ENCODE measurements at regions not wholly inside any gene's neighbourhood (a gene's known extent, or its start where the extent isn't known, plus 50 kb on each side); places are given as distances from the start of the nearest gene placed in this dataset.

GRCh38 chr11:96658436-96658835 lies 268.6 kb downstream of the JRKL start (continued):
- TF ChIP-seq, protein P1, sequence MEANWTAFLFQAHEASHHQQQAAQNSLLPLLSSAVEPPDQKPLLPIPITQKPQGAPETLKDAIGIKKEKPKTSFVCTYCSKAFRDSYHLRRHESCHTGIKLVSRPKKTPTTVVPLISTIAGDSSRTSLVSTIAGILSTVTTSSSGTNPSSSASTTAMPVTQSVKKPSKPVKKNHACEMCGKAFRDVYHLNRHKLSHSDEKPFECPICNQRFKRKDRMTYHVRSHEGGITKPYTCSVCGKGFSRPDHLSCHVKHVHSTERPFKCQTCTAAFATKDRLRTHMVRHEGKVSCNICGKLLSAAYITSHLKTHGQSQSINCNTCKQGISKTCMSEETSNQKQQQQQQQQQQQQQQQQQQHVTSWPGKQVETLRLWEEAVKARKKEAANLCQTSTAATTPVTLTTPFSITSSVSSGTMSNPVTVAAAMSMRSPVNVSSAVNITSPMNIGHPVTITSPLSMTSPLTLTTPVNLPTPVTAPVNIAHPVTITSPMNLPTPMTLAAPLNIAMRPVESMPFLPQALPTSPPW (CRISPR knock-in tag; IDR thresholded peaks at IDR 0.05): 0 out of 2 replicates have a peak, but pooled peaks have one; percentile 13
- TF ChIP-seq ATF6 (CRISPR knock-in tag; IDR thresholded peaks at IDR 0.05) (no peak), NCOA4 (IDR thresholded peaks at IDR 0.05; ENCODE audit: partially characterized antibody) (no peak), ZNF3 (CRISPR knock-in tag; IDR thresholded peaks at IDR 0.05) (no peak), SREBF1 (IDR thresholded peaks at IDR 0.05; ENCODE audit: borderline replicate concordance, low read depth, low read length) (no peak), PCBP2 (IDR thresholded peaks at IDR 0.05; ENCODE audit: low read depth, low read length, poor library complexity, severe bottlenecking) (no peak), MAFK (IDR thresholded peaks at IDR 0.05; ENCODE audit: low read length) (no peak; the same call in 1 of the 2 replicates), TBL1XR1 (IDR thresholded peaks at IDR 0.05; ENCODE audit: low read length in 2 of 2) (no peak), LARP7 (IDR thresholded peaks at IDR 0.05) (no peak), KDM1A (IDR thresholded peaks at IDR 0.05) (peak in 1 of 2 experiments; percentile 12; a peak in 1 of 4 replicates), STAT5A (IDR thresholded peaks at IDR 0.05; ENCODE audit: borderline replicate concordance, low read length) (no peak), ATF7 (IDR thresholded peaks at IDR 0.05) (no peak), SMAD4 (CRISPR knock-in tag; conservative IDR thresholded peaks at IDR 0.05) (no peak), ZNF232 (CRISPR knock-in tag; IDR thresholded peaks at IDR 0.05) (no peak)
- TF ChIP-seq, protein P2, sequence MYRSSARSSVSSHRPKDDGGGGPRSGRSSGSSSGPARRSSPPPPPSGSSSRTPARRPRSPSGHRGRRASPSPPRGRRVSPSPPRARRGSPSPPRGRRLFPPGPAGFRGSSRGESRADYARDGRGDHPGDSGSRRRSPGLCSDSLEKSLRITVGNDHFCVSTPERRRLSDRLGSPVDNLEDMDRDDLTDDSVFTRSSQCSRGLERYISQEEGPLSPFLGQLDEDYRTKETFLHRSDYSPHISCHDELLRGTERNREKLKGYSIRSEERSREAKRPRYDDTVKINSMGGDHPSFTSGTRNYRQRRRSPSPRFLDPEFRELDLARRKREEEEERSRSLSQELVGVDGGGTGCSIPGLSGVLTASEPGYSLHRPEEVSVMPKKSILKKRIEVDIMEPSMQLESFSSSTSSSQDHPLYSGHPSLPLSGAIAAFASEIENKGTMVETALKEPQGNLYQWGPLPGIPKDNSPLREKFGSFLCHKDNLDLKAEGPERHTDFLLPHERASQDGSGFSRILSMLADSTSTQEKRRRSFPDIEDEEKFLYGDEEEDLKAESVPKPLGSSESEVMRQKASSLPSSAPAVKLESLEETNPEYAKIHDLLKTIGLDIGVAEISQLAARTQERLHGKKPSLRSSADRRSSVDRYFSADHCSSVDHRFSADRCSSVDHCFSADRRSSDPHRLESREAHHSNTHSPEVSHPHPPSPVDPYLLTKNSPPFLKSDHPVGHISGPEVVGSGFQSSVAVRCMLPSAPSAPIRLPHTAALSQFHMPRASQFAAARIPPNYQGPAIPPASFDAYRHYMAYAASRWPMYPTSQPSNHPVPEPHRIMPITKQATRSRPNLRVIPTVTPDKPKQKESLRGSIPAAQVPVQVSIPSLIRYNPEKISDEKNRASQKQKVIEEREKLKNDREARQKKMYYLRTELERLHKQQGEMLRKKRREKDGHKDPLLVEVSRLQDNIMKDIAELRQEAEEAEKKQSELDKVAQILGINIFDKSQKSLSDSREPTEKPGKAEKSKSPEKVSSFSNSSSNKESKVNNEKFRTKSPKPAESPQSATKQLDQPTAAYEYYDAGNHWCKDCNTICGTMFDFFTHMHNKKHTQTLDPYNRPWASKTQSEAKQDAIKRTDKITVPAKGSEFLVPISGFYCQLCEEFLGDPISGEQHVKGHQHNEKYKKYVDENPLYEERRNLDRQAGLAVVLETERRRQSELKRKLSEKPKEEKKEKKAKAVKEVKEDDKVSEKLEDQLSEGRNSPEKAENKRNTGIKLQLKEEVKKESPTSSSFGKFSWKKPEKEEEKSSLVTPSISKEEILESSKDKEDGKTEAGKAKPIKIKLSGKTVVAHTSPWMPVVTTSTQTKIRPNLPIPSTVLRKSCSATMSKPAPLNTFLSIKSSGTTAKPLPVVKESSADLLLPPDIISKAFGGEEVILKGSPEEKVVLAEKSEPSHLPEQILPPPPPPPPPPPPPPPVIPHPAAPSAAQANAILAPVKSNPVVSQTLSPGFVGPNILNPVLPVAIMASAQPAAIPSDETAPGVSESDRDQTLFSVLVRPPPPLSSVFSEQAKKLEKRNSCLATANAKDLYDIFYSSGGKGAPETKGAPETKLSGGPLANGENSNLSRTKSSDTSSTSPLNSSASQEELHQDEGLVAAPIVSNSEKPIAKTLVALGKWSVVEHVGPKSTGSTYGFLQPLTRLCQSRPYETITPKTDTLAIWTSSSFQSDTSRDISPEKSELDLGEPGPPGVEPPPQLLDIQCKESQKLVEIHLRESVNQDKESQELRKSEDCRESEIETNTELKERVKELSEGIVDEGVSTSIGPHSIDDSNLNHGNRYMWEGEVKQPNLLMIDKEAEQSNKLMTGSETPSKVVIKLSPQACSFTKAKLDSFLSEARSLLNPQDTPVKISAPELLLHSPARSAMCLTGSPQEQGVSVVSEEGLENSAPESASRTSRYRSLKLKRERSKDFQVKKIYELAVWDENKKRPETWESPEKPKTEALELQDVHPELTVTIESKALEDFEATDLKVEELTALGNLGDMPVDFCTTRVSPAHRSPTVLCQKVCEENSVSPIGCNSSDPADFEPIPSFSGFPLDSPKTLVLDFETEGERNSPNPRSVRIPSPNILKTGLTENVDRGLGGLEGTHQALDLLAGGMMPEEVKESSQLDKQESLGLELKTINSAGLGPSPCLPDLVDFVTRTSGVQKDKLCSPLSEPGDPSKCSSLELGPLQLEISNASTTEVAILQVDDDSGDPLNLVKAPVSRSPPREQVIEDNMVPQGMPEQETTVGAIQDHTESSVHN (IDR thresholded peaks at IDR 0.05; ENCODE audit: borderline replicate concordance in 1 of 2, low read depth in 1 of 2): peak in 1 of 2 experiments; percentile 29; a peak in 1 of 4 replicates
- TF ChIP-seq, protein P3, sequence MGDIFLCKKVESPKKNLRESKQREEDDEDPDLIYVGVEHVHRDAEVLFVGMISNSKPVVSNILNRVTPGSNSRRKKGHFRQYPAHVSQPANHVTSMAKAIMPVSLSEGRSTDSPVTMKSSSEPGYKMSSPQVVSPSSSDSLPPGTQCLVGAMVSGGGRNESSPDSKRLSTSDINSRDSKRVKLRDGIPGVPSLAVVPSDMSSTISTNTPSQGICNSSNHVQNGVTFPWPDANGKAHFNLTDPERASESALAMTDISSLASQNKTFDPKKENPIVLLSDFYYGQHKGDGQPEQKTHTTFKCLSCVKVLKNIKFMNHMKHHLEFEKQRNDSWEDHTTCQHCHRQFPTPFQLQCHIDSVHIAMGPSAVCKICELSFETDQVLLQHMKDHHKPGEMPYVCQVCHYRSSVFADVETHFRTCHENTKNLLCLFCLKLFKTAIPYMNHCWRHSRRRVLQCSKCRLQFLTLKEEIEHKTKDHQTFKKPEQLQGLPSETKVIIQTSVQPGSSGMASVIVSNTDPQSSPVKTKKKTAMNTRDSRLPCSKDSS (IDR thresholded peaks at IDR 0.05; ENCODE audit: low read depth, partially characterized antibody): no peak

All from K562 (cell line).